DND-41 (cell line): ENCODE measurements at regions not wholly inside any gene's neighbourhood (a gene's known extent, or its start where the extent isn't known, plus 50 kb on each side); places are given as distances from the start of the nearest gene placed in this dataset.

Experiments used
- CTCF ChIP-seq: IDR thresholded peaks from 2 replicates; pipeline ENCODE4 v1.5.1; 2012; ENCODE audit warnings: borderline replicate concordance, low read length, moderate library complexity, mild to moderate bottlenecking; ENCODE audit not compliant: poor library complexity, severe bottlenecking; ENCODE audit errors: extremely low read depth
- EZH2 ChIP-seq: IDR thresholded peaks from 3 replicates; pipeline ENCODE4 v1.6.1; 2012; ENCODE audit warnings: borderline replicate concordance, low read depth, mild to moderate bottlenecking, moderate library complexity, low read length, inconsistent platforms; ENCODE audit not compliant: severe bottlenecking

DNA sequence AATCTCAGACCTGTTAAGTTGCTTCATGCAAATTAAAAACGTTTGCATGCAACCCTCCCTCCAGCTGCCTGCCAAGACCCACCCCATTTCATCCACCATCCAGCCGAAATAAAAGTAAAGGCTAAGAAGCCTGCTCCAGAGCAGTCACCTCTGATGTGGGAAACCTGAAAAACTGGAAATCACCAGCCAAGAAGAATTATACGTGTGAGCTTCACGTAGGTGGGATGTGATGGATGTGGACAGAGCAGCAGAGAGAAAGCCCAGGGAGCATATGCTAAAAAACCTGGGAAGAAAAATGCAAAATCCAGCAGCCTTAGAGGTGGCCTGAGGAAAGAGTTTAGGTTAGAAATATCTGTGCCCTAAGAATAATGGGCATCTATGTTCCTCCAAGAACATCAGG is 160.6 kb upstream of the STS start:
- no peak for TF ChIP-seq CTCF
- TF ChIP-seq EZH2, result no peak
